ENCODE measurements at regions not wholly inside any gene's neighbourhood (a gene's known extent, or its start where the extent isn't known, plus 50 kb on each side); places are given as distances from the start of the nearest gene placed in this dataset.

DNA sequence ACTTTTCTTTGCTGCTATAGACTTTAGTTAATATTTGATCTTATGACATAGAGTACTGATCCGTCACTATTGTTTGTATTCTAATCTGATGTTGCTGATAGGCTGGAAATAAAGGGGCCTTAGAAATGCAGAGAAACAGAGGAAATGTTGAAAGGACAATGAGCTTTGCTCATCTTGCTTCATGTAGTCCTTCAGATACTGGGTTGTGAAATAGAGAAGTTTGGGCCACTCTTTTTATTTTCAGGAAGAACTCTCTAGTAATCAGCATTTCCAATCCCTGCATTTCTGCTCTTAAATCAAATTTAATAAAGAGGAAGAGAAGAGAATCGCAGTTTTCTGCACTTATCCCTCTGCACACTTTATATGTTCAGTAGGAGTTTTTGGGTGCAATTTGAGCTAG, 192.8 kb upstream of the THBS1 start:
- TF ChIP-seq GATA3 (IDR thresholded peaks at IDR 0.05; ENCODE audit: low read depth, low read length), result no peak
- TF ChIP-seq GATA2 (IDR thresholded peaks at IDR 0.05; ENCODE audit: low read depth, low read length), result no peak

Measured in SH-SY5Y (cell line).